SIG-M5 treated with dmso at 0.1 percent for 504 hours (cell line): ENCODE measurements at regions not wholly inside any gene's neighbourhood (a gene's known extent, or its start where the extent isn't known, plus 50 kb on each side); places are given as distances from the start of the nearest gene placed in this dataset.
A peak's percentile ranks its signal among the peaks of the same experiment; 100 is the strongest.
"Not testable (repeated sequence)": the region's sequence is repeated elsewhere in the genome, so short reads cannot be mapped to it uniquely, and the experiment has no call there.

ENCODE experiments used
- DNase-seq: peaks from one replicate; lab custom pipeline; 2025; ENCODE audit not compliant: unreplicated experiment; lab: John Stamatoyannopoulos, UW

DNA sequence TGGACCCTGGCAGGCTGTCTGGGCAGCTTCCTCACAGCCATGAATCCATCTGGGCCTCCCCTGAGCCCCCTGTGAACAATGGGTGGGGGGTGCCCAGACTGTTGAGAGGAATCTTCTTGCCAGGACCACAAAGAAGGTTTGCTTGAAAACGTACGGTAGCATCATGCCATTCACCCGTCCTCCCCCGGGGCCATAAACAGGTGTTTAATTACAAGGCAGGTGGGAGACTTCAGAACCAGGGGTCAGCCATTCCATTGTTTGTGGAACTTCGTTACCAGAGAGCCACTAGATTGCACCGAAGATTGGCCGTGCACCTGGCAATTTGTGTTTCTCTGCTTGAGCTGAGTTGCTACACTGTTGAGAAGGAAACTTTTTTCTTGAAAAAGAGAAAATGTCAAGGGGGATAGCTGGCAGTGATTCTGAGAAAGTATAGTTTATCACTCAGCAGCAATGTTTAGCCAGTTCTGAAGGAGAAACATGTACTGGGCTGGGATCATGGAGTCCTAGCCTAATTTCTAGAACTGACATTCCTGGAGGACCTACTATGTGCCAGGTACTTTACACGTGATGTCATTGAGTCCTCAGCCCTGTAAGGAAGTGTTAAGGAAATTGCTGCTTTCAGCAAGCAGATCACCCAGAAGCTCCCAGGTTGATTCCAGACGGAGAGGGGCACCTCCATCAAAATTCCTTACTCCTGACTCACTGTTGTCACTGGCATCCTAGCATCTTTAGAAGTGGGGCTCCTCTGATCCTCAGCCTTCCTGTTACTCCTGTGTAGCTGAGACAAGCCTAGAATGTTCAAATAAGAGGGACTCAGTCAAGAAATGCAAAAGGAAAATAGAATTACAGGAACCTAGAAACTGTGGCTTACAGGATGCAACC is 103.8 kb upstream of the UBE2E1 start:
- no peak for DNase-seq

DNA sequence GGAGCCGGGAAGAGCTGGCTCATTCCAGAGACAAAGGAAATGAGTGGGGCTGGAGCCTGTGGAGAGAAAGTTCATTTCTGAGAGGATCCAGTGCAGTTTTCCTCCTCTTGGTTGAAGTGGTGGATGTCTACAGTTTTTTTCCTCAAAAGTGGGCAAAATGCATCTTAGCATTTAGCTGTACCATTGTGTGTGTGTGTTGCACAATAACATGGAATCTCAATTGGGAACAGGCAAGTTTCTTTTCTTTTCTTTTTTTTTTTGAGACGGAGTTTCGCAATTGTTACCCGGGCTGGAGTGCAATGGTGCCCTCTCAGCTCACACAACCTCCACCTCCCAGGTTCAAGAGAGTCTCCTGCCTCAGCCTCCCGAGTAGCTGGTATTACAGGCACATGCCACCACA is 101.5 kb upstream of the UBE2E1 start:
- no peak for DNase-seq

GRCh38 chr3:23706111-23706510 is 99.6 kb upstream of the UBE2E1 start:
- DNase-seq, result no peak

DNA sequence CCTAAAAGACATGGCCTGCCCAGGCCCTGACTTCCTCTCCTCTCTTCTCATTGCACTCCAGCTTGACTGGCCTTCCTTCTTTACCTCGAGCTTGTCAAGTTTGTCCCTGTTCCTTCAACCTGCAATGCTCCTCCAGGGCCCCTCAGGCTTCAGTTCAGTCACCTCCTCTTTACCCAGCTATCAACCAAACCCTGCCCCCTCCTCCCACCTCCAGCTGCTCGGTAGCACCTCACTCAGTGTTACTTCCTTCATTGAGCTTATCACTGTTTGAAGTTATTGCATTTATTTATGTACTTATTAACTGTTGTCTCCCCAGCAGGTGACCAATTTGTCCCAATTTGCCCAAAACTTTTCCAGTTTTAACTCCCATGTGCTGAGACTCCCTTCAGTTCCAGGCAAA is 95.8 kb upstream of the UBE2E1 start:
- no peak for DNase-seq

DNA sequence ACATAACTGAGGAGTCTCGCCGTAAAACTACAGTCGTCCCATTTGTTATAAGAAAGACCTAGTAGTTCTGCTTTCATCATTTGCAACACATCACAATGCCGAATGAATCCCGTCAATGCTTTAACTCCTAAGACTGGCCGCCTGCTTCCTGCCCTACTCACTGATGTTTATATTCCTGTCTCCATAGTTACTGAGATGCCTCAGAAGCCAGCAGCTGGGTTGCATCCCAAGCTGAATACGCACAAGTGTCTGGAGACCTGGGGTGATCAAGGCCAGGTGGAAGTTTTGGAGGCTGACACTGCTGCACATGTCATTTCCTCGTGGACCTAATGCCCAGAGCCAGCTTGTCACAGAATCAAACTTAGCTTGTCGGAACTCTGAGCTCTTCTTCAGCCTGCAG is 95.2 kb upstream of the UBE2E1 start:
- no peak for DNase-seq

DNA sequence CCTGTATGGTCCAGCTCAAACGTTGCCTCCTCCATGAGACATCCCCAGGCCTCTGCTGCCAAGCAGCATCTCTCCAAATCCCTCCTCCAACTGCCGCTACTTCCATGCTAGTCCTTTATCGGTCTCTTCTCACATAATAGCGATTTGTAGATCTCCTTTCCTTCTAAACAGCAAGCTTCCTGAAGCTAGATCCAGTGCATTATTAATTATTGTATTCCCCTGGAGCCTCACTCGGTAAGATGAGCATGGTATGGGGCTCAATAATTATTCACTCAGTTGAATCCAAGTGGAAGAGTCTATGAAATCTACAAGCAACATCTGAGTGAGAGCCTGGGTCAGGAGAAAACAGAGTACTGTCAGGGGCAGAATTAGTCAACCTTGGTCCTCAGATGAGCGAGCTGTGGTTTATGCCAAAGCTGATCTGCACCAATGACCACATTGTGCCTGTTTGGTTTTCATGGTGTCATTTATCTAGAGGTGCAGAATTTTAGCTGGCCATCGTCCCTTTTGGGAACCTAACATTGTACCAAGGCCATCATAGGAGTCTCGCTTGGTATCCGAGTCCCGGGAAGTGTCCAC is 93.8 kb upstream of the UBE2E1 start:
- DNase-seq, result no peak

DNA sequence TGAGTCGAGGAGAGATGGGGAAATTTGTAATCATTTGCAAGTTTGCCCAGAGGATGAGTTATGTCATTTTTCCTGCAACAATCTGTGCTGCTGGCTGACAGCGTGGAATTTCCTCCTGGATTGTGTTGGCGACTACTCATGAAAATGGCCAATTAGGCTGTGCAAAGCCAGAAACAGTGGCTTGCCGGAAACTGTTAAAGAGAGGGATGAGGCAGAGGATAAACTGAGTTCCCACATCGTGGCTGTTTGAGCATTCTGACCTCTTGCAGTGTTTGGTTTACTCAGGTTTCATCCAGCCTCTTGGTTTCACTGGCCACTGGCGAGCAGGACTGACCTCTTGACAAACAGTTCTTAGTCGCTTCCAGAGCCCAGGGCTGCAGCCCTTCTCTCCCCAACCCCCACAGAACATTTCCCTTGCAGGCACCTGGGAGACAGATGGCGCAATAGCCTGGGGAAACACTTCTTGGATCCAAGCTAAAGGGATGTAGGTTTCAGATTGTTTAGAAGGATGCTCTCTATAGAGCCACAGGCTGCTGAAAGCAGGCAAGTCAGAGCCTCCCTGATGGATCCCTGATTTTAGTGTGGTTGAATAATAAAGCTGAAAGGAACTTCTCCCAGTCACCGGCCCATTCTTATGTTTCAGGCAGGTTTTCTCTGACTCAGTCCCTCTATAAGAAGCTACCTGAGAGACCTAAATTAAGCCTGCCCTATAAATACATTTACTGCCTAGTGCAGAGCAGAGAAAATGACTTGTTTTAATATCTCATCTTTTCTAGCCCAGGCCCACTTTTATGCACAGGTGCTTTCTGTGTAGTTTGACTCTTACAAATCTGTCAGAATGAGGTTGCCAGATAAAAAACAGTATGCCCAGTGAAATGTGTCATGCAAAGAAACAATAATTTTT is 92.8 kb upstream of the UBE2E1 start:
- no peak for DNase-seq

DNA sequence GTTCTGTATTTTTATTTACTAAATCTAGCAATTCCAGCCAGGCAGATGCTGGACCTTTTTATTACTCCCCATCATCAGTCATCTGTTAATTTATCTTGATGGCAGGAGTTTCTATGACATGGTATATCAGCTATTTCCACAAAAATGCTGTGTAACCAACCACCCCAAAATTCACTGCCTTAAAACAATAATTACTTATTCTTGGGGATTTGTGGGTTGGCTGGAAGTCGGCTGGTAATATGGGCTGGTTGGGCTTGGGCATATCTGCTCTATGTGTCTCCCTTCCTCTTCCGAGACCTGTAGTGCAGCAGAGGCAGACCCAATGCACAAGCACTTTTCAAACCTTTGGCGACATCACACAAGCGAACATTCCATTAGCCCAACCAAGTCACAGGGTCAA is 92.1 kb upstream of the UBE2E1 start:
- DNase-seq, result no peak

GRCh38 chr3:23720059-23720458 is 85.7 kb upstream of the UBE2E1 start:
- no peak for DNase-seq

- no peak for DNase-seq
Observed at GRCh38 chr3:23720885-23721284, 84.9 kb upstream of the UBE2E1 start.

- no peak for DNase-seq
Observed at GRCh38 chr3:23723141-23723540, 82.6 kb upstream of the UBE2E1 start.

- DNase-seq, result peak; percentile 86
Observed at GRCh38 chr3:23723930-23724329, 81.8 kb upstream of the UBE2E1 start.

DNA sequence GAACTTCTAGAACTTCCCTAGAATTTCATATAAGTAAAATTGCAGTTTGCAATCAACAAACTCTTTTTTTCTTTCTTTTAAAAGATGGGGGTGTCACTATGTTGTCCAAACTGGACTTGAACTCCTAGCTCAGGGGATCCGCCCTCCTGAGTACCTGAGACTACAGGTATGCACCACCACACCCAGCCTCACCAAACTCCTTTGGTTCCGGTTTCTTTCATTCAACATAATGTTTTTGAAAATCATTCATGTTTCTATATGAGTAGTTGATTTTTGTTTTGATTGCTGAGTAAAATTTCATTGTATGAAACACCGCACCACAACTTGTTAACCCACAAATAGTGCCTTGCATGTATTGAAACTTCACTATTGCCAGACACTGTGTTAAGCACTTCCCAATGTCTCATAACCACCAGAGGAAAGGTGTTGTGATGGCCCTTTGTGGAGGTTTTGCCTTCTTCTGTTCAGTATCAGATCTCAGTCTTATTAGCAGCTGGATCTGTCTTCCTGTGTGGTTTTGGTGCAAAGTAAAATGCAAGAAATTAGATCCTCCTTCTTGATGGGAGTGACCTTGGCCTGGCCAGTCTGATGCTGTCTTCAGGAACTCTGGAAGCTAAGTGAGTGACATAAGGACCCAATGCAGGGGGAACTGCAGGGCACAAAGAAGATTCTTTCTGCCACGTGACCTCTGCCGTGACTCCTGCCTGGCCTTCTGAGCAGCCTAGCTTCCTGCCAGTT is 78.8 kb upstream of the UBE2E1 start:
- no peak for DNase-seq

GRCh38 chr3:23728601-23729117 is 77.1 kb upstream of the UBE2E1 start:
- DNase-seq, result no peak

GRCh38 chr3:23729362-23729761 is 76.4 kb upstream of the UBE2E1 start:
- DNase-seq, result not testable (repeated sequence)

GRCh38 chr3:23734481-23734880 is 71.3 kb upstream of the UBE2E1 start:
- DNase-seq, result no peak

DNA sequence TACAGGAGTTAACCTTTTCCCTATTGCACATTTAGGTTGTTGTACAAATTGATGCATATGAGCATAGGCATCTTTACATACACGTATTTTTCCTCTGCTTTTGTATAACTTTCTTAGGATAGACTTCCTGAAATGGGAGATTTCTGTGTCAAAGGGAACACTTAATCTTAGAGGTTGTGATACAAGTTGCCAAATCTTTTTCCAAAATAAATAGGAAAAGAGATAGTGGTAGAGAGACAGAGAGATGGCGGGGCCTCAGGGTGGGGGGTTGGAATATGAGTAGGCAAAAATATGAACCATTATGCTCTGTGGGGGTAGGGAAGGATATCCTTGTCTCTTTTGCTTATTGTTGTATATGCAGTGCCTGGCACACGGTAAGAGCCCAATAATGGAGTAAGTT is 70.7 kb upstream of the UBE2E1 start:
- DNase-seq, result no peak

DNA sequence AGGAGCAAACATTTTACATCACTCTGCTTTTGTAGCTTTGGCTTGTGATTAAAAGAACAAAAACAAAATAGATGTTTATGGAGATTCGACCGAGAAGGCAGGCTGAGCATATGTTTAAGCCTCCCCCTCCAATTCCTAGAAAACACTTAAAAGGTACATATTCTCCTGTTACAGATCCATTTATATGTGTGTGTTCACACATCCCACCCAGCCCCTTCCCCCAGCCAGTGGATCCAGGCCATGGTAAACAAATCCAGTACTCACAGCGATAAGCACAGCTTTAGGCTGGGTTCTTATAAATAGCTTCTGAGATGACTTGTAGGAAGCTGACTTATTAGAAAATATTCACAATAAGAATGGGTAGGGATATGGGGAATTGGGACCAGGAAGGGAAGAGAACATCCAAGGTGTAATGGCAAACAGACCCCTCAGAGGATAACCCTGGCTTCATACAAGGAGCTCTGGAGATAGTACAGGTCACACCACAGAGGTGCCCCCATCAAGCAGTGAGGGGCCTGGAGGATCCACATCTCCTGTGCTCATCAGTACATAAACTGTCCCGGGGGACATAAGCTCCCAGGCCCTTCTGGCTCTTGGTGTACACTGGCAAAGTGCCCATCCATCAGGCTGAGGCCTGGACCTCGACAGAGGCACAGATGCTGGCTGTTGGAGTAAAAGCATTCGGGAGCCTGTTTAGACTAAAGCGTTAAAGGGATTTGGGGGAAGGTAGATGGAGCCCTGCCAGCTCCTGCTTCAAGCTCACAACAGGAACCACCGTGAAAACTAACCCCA is 70.0 kb upstream of the UBE2E1 start:
- DNase-seq, result no peak

- DNase-seq, result no peak
Observed at GRCh38 chr3:23738944-23739343, 66.8 kb upstream of the UBE2E1 start.

DNA sequence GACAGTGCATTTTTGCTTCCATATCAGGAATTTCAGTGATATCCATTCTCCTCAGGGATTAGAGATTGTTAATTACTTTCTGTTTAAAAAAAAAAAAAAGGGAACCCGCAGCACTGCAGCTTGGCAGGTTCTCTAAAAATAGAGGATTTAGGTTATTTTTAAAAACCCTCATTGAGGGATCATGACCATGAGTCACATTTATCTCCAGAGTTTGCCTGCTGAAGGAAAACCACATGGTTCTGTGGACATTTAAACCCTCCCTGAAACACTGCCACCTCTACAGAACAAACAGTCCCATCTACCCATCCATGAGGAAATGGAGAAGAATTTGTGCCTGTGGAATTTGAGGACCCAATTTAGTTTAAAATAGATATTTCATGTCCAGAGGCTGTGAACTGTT is 66.2 kb upstream of the UBE2E1 start:
- DNase-seq, result peak; percentile 64
